ENCODE measurements at regions not wholly inside any gene's neighbourhood (a gene's known extent, or its start where the extent isn't known, plus 50 kb on each side); places are given as distances from the start of the nearest gene placed in this dataset.

DNA sequence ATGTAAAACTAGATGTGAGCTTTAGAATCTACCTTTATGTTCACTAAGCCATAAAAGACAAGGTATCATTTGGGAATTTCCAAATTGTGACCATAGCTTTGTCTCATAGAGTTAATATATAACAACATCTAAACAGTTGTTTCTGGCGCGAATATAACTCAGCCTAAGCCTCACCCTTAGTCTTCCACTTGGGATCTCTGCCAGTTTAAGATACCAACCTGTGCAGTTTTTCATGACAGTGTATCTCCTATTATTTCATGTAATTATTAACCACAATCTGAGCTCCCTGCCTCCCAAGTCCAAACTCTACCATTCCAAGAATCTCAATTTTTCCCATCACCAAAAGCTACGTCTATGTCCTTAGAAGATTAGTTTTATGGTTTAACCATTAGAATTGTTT lies 572.5 kb upstream of the ISX start:
- no peaks in the 10 kb centered on the region for H3K36me3 ChIP-seq (ENCODE audit: insufficient read depth, low read length)
- no peak for DNase-seq (ENCODE audit: low read depth, low spot score)
- no peak overlapping the region for H3K4me3 ChIP-seq
- TF ChIP-seq FOXP2 (optimal IDR thresholded peaks at IDR 0.05; ENCODE audit: control extremely low read depth, extremely low read length, insufficient read depth) (no peak), POLR2AphosphoS5 (IDR thresholded peaks at IDR 0.05; ENCODE audit: borderline replicate concordance, low read depth, low read length) (no peak), EZH2 (IDR thresholded peaks at IDR 0.05) (no peak)
- H3K27ac ChIP-seq: no peak overlapping the region
- no peak overlapping the region for H3K9ac ChIP-seq (ENCODE audit: insufficient read length)
- H3K9me3 ChIP-seq (ENCODE audit: low read depth, low read length): no peaks in the 10 kb centered on the region

DNA sequence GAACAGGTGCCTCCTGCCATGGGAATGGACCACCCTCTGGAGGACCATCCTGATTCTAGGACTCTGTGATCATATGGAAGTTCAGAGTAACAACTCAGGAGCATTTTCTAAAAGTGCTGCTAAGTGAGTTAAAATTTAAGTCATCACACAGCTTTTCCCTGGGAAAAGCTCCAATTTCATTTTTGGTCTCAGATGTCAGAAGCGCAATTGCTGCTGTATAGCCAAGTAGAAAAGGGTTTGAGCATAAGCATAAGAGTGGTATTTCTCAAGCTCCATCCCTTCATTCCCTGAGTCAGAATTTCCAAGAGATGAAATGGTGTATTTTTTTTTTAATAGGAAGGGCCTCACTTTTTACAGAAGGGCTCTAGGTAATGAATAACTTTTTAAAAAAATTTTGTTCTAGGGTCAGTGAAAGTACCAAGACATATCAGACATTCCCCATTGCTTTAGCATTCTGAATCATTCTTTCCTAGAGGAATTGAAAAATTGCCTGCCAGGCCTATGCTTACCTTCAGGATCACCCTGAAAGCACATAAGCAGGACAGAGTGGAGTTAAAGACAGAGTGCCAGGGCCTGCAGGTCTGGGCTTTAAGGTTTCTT lies 564.5 kb upstream of the ISX start:
- Histone ChIP-seq H3K36me3 (ENCODE audit: insufficient read depth, low read length) (no peaks in the 10 kb centered on the region), H3K9me3 (ENCODE audit: low read depth, low read length) (no peaks in the 10 kb centered on the region), H3K4me3 (no peak overlapping the region), H3K9ac (ENCODE audit: insufficient read length) (no peak overlapping the region), H3K27ac (no peak overlapping the region)
- DNase-seq (ENCODE audit: low read depth, low spot score): no peak
- no peak for TF ChIP-seq FOXP2 (optimal IDR thresholded peaks at IDR 0.05; ENCODE audit: control extremely low read depth, extremely low read length, insufficient read depth)
- no peak for TF ChIP-seq POLR2AphosphoS5 (IDR thresholded peaks at IDR 0.05; ENCODE audit: borderline replicate concordance, low read depth, low read length)
- TF ChIP-seq EZH2 (IDR thresholded peaks at IDR 0.05): no peak

DNA sequence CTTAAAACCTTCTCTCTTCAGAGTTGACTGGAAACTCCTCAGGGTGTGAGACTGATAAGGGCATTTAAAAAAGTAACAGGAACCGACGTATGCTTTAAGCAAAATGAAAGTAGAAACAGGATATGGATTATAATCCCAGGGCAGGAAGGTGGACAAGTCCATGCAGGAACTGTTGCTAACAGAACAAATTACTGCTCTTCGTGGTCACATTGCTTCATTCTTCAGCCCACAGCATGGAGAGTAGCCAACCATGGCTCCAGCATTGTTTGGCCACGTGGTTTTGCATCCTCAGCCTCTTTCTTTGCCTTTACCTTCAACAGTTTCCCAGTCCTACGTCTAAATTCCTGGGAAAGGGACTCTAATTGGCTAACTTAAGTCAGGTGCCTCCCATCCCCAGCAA lies 563.1 kb upstream of the ISX start:
- TF ChIP-seq FOXP2 (optimal IDR thresholded peaks at IDR 0.05; ENCODE audit: control extremely low read depth, extremely low read length, insufficient read depth) (no peak), EZH2 (IDR thresholded peaks at IDR 0.05) (no peak), POLR2AphosphoS5 (IDR thresholded peaks at IDR 0.05; ENCODE audit: borderline replicate concordance, low read depth, low read length) (no peak)
- DNase-seq (ENCODE audit: low read depth, low spot score): no peak
- Histone ChIP-seq H3K9ac (ENCODE audit: insufficient read length) (no peak overlapping the region), H3K4me3 (no peak overlapping the region), H3K9me3 (ENCODE audit: low read depth, low read length) (no peaks in the 10 kb centered on the region), H3K27ac (no peak overlapping the region), H3K36me3 (ENCODE audit: insufficient read depth, low read length) (no peaks in the 10 kb centered on the region)

DNA sequence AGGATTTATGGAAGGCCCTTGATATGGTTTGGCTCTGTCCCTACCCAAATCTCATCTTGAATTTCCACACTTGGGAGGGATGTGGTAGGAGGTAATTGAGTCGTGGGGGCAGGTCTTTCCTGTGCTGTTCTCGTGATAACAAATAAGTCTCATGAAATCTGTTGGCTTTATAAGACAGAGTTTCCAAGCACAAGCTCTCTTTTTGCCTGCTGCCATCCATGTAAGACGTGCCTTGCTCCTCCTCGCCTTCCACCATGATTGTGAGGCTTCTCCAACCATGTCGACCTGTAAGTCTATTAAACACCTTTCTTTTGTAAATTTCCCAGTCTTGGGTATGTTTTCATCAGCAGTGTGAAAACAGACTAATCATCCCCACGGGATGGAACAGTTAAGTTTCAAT lies 557.2 kb upstream of the ISX start:
- H3K9me3 ChIP-seq (ENCODE audit: low read depth, low read length): no peaks in the 10 kb centered on the region
- H3K36me3 ChIP-seq (ENCODE audit: insufficient read depth, low read length): no peaks in the 10 kb centered on the region
- H3K27ac ChIP-seq: no peak overlapping the region
- TF ChIP-seq FOXP2 (optimal IDR thresholded peaks at IDR 0.05; ENCODE audit: control extremely low read depth, extremely low read length, insufficient read depth) (no peak), POLR2AphosphoS5 (IDR thresholded peaks at IDR 0.05; ENCODE audit: borderline replicate concordance, low read depth, low read length) (no peak), EZH2 (IDR thresholded peaks at IDR 0.05) (no peak)
- no peak overlapping the region for H3K4me3 ChIP-seq
- no peak overlapping the region for H3K9ac ChIP-seq (ENCODE audit: insufficient read length)
- no peak for DNase-seq (ENCODE audit: low read depth, low spot score)

DNA sequence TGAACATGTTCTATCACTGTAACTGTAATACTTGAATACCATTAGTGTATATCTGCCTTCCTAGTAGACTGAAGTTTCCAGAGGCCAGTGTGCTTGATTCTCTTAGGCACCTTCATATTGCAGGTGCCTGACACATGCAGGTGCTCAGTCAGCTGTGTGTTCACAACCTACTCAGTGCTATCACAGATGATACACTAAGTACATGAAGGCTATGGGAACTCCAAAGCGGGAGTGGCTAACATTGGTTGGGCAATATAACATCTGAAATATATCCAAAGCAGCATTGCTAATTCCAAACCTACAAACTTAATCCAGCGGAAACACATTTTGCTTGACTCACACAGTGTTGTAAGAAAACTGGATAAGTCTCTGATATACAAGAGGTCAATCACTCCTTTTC lies 539.3 kb upstream of the ISX start:
- no peak overlapping the region for H3K27ac ChIP-seq
- TF ChIP-seq FOXP2 (optimal IDR thresholded peaks at IDR 0.05; ENCODE audit: control extremely low read depth, extremely low read length, insufficient read depth): no peak
- H3K4me3 ChIP-seq: no peak overlapping the region
- H3K36me3 ChIP-seq (ENCODE audit: insufficient read depth, low read length): no peaks in the 10 kb centered on the region
- no peaks in the 10 kb centered on the region for H3K9me3 ChIP-seq (ENCODE audit: low read depth, low read length)
- no peak overlapping the region for H3K9ac ChIP-seq (ENCODE audit: insufficient read length)
- no peak for DNase-seq (ENCODE audit: low read depth, low spot score)

DNA sequence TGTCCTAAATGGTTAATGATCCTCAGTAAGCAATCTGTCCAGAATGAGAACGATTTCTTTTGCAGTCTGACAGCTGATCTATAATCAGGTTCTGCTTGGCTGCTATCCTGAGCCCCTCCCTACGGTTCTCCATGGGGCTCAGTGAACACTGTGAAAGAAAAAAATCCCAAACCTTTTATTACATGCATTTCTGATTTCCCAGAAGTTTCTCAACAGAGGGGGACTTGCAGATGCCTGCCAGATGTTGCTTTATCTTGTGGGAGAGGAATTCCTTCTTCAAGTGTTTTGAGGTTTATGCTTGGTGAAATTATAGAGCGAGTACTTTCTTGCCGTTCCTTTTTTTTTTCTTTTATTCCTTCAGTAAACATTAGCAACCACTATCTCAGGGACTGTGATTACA lies 531.9 kb upstream of the ISX start:
- no peaks in the 10 kb centered on the region for H3K9me3 ChIP-seq (ENCODE audit: low read depth, low read length)
- H3K9ac ChIP-seq (ENCODE audit: insufficient read length): no peak overlapping the region
- no peak for TF ChIP-seq POLR2AphosphoS5 (IDR thresholded peaks at IDR 0.05; ENCODE audit: borderline replicate concordance, low read depth, low read length)
- TF ChIP-seq EZH2 (IDR thresholded peaks at IDR 0.05): no peak
- no peak for TF ChIP-seq FOXP2 (optimal IDR thresholded peaks at IDR 0.05; ENCODE audit: control extremely low read depth, extremely low read length, insufficient read depth)
- H3K27ac ChIP-seq: no peak overlapping the region
- no peaks in the 10 kb centered on the region for H3K36me3 ChIP-seq (ENCODE audit: insufficient read depth, low read length)
- DNase-seq (ENCODE audit: low read depth, low spot score): no peak
- H3K4me3 ChIP-seq: no peak overlapping the region

DNA sequence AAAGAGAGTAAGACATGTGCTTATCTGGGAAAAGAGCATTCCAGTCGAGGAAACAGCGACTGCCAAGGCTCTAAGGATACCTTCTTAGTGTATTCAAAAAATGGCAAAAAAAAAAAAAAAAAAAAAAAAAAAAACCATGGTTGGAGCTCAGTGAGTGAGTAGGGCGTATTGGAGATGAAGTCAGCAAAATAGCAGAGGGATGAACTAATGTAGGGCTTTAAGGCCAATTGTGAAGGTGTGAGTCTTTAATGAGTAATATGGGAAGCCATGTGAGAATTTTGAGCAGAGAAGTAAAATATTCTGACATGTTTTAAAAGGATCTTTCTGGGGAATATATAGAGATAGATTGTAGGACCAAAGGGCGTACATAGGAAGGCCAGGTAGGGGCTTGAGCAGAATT lies 498.6 kb upstream of the ISX start:
- DNase-seq (ENCODE audit: low read depth, low spot score): no peak
- Histone ChIP-seq H3K4me3 (no peak overlapping the region), H3K27ac (no peak overlapping the region), H3K9ac (ENCODE audit: insufficient read length) (no peak overlapping the region), H3K9me3 (ENCODE audit: low read depth, low read length) (no peaks in the 10 kb centered on the region), H3K36me3 (ENCODE audit: insufficient read depth, low read length) (no peaks in the 10 kb centered on the region)
- TF ChIP-seq FOXP2 (optimal IDR thresholded peaks at IDR 0.05; ENCODE audit: control extremely low read depth, extremely low read length, insufficient read depth): no peak
- TF ChIP-seq POLR2AphosphoS5 (IDR thresholded peaks at IDR 0.05; ENCODE audit: borderline replicate concordance, low read depth, low read length): no peak
- TF ChIP-seq EZH2 (IDR thresholded peaks at IDR 0.05): no peak

DNA sequence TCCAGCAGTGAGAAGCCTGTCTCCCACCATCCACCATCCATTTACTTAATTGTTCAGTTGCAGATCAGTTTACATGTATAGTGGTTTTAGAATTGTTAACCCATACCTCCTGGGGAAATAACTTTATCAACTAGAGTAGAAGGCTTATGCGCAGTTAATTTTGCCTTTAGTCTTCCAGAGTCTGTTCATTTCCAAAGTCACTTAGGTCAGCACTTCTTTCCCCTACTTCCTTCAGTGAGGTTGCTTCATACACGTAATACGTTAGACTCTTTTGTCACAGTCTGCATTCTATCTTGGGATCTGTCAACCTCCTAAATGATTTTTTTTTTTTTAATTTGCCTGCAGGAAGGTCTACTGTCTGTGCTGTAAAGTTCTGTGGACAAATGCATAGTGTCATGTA lies 495.6 kb upstream of the ISX start:
- TF ChIP-seq POLR2AphosphoS5 (IDR thresholded peaks at IDR 0.05; ENCODE audit: borderline replicate concordance, low read depth, low read length) (no peak), FOXP2 (optimal IDR thresholded peaks at IDR 0.05; ENCODE audit: control extremely low read depth, extremely low read length, insufficient read depth) (no peak), EZH2 (IDR thresholded peaks at IDR 0.05) (no peak)
- Histone ChIP-seq H3K36me3 (ENCODE audit: insufficient read depth, low read length) (no peaks in the 10 kb centered on the region), H3K9ac (ENCODE audit: insufficient read length) (no peak overlapping the region), H3K4me3 (no peak overlapping the region), H3K9me3 (ENCODE audit: low read depth, low read length) (no peaks in the 10 kb centered on the region), H3K27ac (no peak overlapping the region)
- DNase-seq (ENCODE audit: low read depth, low spot score): no peak

DNA sequence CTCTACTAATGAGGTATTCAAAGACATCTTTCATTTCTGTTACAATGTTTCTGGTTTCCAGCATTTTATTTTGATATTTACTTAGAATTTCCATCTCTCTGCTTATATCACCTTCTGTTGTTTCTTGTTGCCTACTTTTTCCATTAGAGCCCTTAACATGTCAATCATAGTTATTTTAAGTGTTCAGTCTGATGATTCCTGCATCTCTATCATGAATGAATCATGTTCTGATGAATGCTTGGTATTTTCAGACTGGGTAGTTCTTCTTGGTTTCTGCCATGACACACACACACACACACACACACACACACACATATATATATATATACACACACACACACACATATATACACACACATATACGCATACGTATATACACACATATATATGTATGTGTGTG lies 486.4 kb upstream of the ISX start:
- DNase-seq (ENCODE audit: low read depth, low spot score): no peak
- Histone ChIP-seq H3K36me3 (ENCODE audit: insufficient read depth, low read length) (no peaks in the 10 kb centered on the region), H3K9me3 (ENCODE audit: low read depth, low read length) (no peaks in the 10 kb centered on the region), H3K4me3 (no peak overlapping the region), H3K27ac (no peak overlapping the region), H3K9ac (ENCODE audit: insufficient read length) (no peak overlapping the region)
- TF ChIP-seq EZH2 (IDR thresholded peaks at IDR 0.05) (no peak), POLR2AphosphoS5 (IDR thresholded peaks at IDR 0.05; ENCODE audit: borderline replicate concordance, low read depth, low read length) (no peak), FOXP2 (optimal IDR thresholded peaks at IDR 0.05; ENCODE audit: control extremely low read depth, extremely low read length, insufficient read depth) (no peak)

All from SK-N-MC (cell line).